ENCODE measurements at regions not wholly inside any gene's neighbourhood (a gene's known extent, or its start where the extent isn't known, plus 50 kb on each side); places are given as distances from the start of the nearest gene placed in this dataset.
"Not testable (repeated sequence)": the region's sequence is repeated elsewhere in the genome, so short reads cannot be mapped to it uniquely, and the experiment has no call there.

GRCh38 chr9:24986331-24986730, 440.6 kb upstream of the IZUMO3 start:
- peak; percentile 5 for DNase-seq
- H3K36me3 ChIP-seq (replicated peaks; ENCODE audit: control insufficient read depth, insufficient read depth, low read length), result no peaks in the 10 kb centered on the region
- H3K4me3 ChIP-seq (ENCODE audit: insufficient read depth, low read depth, low read length), result no peak overlapping the region
- H3K27me3 ChIP-seq (ENCODE audit: control insufficient read depth, insufficient read depth, low read length), result no peaks in the 10 kb centered on the region

GRCh38 chr9:24970780-24971179, 425.1 kb upstream of the IZUMO3 start:
- not testable (repeated sequence) for DNase-seq; H3K4me3 ChIP-seq (ENCODE audit: insufficient read depth, low read depth, low read length); H3K27me3 ChIP-seq (ENCODE audit: control insufficient read depth, insufficient read depth, low read length); H3K36me3 ChIP-seq (replicated peaks; ENCODE audit: control insufficient read depth, insufficient read depth, low read length)

GRCh38 chr9:24961762-24962161, 416.1 kb upstream of the IZUMO3 start:
- Histone ChIP-seq H3K4me3 (ENCODE audit: insufficient read depth, low read depth, low read length) (no peak overlapping the region), H3K36me3 (replicated peaks; ENCODE audit: control insufficient read depth, insufficient read depth, low read length) (no peaks in the 10 kb centered on the region), H3K27me3 (ENCODE audit: control insufficient read depth, insufficient read depth, low read length) (no peaks in the 10 kb centered on the region)
- DNase-seq, result no peak

DNA sequence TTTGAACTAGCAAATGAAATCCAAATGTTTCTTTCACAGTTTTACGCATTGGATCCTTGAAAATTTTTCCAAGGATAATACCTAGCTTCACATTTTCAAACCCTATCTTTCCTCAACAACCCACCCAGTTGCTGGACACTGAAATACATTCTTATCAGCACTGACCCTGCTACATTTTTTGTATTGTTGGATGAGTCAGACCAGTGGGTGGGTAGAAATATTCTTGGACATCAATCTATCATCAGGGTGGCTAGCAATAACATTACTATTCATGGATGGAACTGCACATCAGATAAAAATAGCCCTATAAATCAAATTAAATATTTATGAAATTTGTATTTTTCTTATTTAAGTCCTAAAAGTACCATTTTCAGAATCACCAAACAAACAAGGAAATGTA, 407.4 kb upstream of the IZUMO3 start:
- DNase-seq, result no peak
- no peak overlapping the region for H3K4me3 ChIP-seq (ENCODE audit: insufficient read depth, low read depth, low read length)
- no peaks in the 10 kb centered on the region for H3K27me3 ChIP-seq (ENCODE audit: control insufficient read depth, insufficient read depth, low read length)
- no peaks in the 10 kb centered on the region for H3K36me3 ChIP-seq (replicated peaks; ENCODE audit: control insufficient read depth, insufficient read depth, low read length)

- no peak for DNase-seq
- Histone ChIP-seq H3K36me3 (replicated peaks; ENCODE audit: control insufficient read depth, insufficient read depth, low read length) (no peaks in the 10 kb centered on the region), H3K4me3 (ENCODE audit: insufficient read depth, low read depth, low read length) (no peak overlapping the region), H3K27me3 (ENCODE audit: control insufficient read depth, insufficient read depth, low read length) (no peaks in the 10 kb centered on the region)
Measured at GRCh38 chr9:24939109-24939850, 393.6 kb upstream of the IZUMO3 start.

DNA sequence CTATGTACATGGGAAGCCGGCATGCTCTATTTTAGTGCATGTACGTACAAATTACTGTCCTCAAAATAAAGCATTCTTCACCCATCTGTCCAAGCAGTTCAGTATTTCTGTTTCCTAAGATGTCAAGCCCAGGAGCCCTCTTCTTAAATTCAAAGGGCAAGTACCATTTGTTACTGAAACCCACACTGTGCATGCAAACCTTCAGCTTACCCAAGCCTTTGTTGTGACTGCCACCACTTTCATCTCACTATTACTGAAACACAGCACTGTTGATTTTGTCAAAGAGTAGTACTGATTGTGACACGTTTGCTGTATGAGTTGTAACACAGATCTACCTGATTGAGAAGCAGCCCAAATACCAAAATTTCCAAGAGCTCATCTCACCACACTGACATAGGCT, 390.4 kb upstream of the IZUMO3 start:
- H3K4me3 ChIP-seq (ENCODE audit: insufficient read depth, low read depth, low read length), result no peak overlapping the region
- no peak for DNase-seq
- no peaks in the 10 kb centered on the region for H3K27me3 ChIP-seq (ENCODE audit: control insufficient read depth, insufficient read depth, low read length)
- no peaks in the 10 kb centered on the region for H3K36me3 ChIP-seq (replicated peaks; ENCODE audit: control insufficient read depth, insufficient read depth, low read length)

DNA sequence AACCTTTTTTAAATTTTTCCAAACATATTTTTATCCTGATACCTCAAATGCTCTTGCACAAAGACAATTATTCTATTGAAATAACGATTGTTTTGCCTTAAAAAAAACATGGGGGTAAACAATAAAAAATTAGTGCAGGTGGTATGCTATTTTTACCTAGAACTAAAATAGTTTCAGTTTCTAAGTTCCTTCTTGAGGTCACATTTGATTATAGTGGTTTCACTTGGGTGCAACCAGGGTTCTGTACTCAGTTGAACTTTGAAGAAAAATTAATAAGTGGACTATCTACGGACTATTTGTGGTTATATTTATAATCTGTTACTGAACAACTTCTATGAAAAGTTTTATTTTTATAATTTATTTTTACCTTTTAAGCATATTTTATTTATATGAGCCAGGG, 387.1 kb upstream of the IZUMO3 start:
- DNase-seq, result no peak
- Histone ChIP-seq H3K4me3 (ENCODE audit: insufficient read depth, low read depth, low read length) (no peak overlapping the region), H3K36me3 (replicated peaks; ENCODE audit: control insufficient read depth, insufficient read depth, low read length) (no peaks in the 10 kb centered on the region), H3K27me3 (ENCODE audit: control insufficient read depth, insufficient read depth, low read length) (no peaks in the 10 kb centered on the region)

- H3K4me3 ChIP-seq (ENCODE audit: insufficient read depth, low read depth, low read length), result no peak overlapping the region
- H3K27me3 ChIP-seq (ENCODE audit: control insufficient read depth, insufficient read depth, low read length), result no peaks in the 10 kb centered on the region
- DNase-seq, result no peak
- H3K36me3 ChIP-seq (replicated peaks; ENCODE audit: control insufficient read depth, insufficient read depth, low read length), result no peaks in the 10 kb centered on the region
Measured at GRCh38 chr9:24931894-24932293, 386.2 kb upstream of the IZUMO3 start.

DNA sequence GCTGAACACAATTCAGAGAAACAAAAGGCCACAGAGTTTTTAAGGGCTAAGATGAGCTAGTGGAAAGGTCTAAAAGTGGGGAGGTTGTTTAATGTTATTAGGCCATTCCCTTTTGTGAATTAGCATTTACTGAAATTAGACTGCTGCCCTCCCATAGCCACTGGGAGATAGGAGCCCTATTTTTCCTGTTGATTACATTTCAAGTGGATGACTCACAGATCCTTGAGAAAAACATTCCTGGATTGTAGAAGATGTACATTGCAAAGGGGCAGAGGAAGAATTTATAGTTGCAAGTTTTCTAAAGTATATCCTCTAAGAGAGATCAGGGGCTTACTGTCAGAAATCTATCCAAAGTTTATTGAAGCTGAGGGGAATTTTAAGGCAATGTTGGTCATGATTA, 367.1 kb upstream of the IZUMO3 start:
- no peak for DNase-seq
- no peaks in the 10 kb centered on the region for H3K36me3 ChIP-seq (replicated peaks; ENCODE audit: control insufficient read depth, insufficient read depth, low read length)
- H3K27me3 ChIP-seq (ENCODE audit: control insufficient read depth, insufficient read depth, low read length), result no peaks in the 10 kb centered on the region
- no peak overlapping the region for H3K4me3 ChIP-seq (ENCODE audit: insufficient read depth, low read depth, low read length)

DNA sequence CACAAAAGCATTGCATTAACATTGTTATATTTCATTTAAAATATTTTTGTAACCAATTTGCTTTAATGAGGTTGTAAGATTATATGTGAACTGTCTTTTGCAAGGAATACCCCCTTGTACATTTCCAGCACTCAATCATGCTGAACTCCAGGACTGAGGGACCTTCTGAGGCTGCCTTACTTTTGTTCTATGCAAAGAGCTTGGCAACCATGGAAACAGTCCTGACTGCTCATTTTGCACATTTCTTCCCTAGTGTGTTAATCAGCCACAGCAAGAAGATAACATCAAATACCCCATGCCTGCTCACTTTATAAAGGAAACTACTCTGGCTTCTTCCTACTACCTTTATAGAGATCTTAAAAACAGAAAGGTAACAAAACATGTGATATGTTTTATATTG, 355.6 kb upstream of the IZUMO3 start:
- no peak overlapping the region for H3K4me3 ChIP-seq (ENCODE audit: insufficient read depth, low read depth, low read length)
- no peak for DNase-seq
- H3K27me3 ChIP-seq (ENCODE audit: control insufficient read depth, insufficient read depth, low read length), result no peaks in the 10 kb centered on the region
- H3K36me3 ChIP-seq (replicated peaks; ENCODE audit: control insufficient read depth, insufficient read depth, low read length), result no peaks in the 10 kb centered on the region

DNA sequence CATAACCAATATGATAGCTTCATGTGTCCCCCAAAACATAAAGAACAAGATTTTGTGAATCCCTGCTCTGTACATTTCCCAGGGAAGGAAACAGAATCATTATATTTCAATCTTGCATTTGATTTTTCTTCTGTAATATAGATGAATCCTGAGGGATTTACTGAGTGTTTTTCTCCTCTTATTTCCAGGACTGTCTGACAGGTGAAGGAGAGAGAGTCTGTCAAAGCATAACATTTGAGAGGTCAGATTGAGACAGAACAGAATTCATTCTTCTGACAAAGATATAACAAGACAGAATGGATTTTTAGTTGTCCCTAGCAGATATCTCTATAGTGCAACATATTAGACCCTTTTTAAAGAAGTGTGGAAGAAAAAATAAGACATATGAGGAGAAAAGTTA, 354.5 kb upstream of the IZUMO3 start:
- H3K4me3 ChIP-seq (ENCODE audit: insufficient read depth, low read depth, low read length), result no peak overlapping the region
- no peaks in the 10 kb centered on the region for H3K27me3 ChIP-seq (ENCODE audit: control insufficient read depth, insufficient read depth, low read length)
- no peak for DNase-seq
- no peaks in the 10 kb centered on the region for H3K36me3 ChIP-seq (replicated peaks; ENCODE audit: control insufficient read depth, insufficient read depth, low read length)

GRCh38 chr9:24899463-24899862, 353.8 kb upstream of the IZUMO3 start:
- Histone ChIP-seq H3K36me3 (replicated peaks; ENCODE audit: control insufficient read depth, insufficient read depth, low read length) (no peaks in the 10 kb centered on the region), H3K4me3 (ENCODE audit: insufficient read depth, low read depth, low read length) (no peak overlapping the region), H3K27me3 (ENCODE audit: control insufficient read depth, insufficient read depth, low read length) (no peaks in the 10 kb centered on the region)
- no peak for DNase-seq

DNA sequence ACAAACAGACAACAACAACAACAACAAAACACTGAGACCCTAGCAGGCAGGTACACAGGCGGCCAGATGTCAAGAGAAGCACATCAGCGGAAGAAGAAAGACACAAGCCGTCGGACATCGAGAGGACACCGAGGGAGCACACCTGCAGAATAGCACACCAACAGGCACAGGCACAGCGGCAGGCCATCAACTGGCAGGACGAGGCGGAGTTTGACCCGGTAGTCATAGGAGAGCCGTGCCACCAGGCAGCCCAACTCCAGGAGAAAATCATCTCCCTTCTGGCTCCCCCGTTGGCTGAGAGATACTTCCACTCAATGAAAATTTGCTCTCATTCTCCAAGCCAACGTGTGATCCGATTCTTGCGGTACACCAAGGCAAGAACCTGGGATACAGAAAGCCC, 352.1 kb upstream of the IZUMO3 start:
- no peaks in the 10 kb centered on the region for H3K27me3 ChIP-seq (ENCODE audit: control insufficient read depth, insufficient read depth, low read length)
- no peak overlapping the region for H3K4me3 ChIP-seq (ENCODE audit: insufficient read depth, low read depth, low read length)
- H3K36me3 ChIP-seq (replicated peaks; ENCODE audit: control insufficient read depth, insufficient read depth, low read length), result no peaks in the 10 kb centered on the region
- DNase-seq, result no peak

- Histone ChIP-seq H3K27me3 (ENCODE audit: control insufficient read depth, insufficient read depth, low read length) (no peaks in the 10 kb centered on the region), H3K36me3 (replicated peaks; ENCODE audit: control insufficient read depth, insufficient read depth, low read length) (no peaks in the 10 kb centered on the region), H3K4me3 (ENCODE audit: insufficient read depth, low read depth, low read length) (no peak overlapping the region)
- peak; percentile 2 for DNase-seq
Measured at GRCh38 chr9:24881361-24881760, 335.7 kb upstream of the IZUMO3 start.

GRCh38 chr9:24879591-24879990, 333.9 kb upstream of the IZUMO3 start:
- no peak for DNase-seq
- Histone ChIP-seq H3K27me3 (ENCODE audit: control insufficient read depth, insufficient read depth, low read length) (no peaks in the 10 kb centered on the region), H3K36me3 (replicated peaks; ENCODE audit: control insufficient read depth, insufficient read depth, low read length) (no peaks in the 10 kb centered on the region), H3K4me3 (ENCODE audit: insufficient read depth, low read depth, low read length) (no peak overlapping the region)

- H3K27me3 ChIP-seq (ENCODE audit: control insufficient read depth, insufficient read depth, low read length); H3K4me3 ChIP-seq (ENCODE audit: insufficient read depth, low read depth, low read length); DNase-seq; H3K36me3 ChIP-seq (replicated peaks; ENCODE audit: control insufficient read depth, insufficient read depth, low read length): not testable (repeated sequence)
Measured at GRCh38 chr9:24856601-24857000, 310.9 kb upstream of the IZUMO3 start.
